MM.1S (cell line): ENCODE measurements at regions not wholly inside any gene's neighbourhood (a gene's known extent, or its start where the extent isn't known, plus 50 kb on each side); places are given as distances from the start of the nearest gene placed in this dataset.
"Not testable (repeated sequence)": the region's sequence is repeated elsewhere in the genome, so short reads cannot be mapped to it uniquely, and the experiment has no call there.

Source experiments
- DNase-seq: peaks from one replicate; pipeline ENCODE4 v3.0.0-alpha.2; 2015
- H2AFZ ChIP-seq: fragments of 300-600 bp; sonication (generic); 2 replicates; pipeline ENCODE4 v1.6.0; 2016; ENCODE audit warnings: antibody characterized with exemption, low read length
- H3F3A ChIP-seq: fragments of 300-600 bp; sonication (generic); 2 replicates; pipeline ENCODE4 v1.6.1; 2016; ENCODE audit warnings: mild to moderate bottlenecking, antibody characterized with exemption, low read length, moderate library complexity, mixed read lengths; ENCODE audit not compliant: insufficient read depth
- H3K27ac ChIP-seq: fragments of 300-600 bp; sonication (generic); 2 replicates; pipeline ENCODE4 v1.5.1; 2016; ENCODE audit warnings: mild to moderate bottlenecking, low read length
- H3K27me3 ChIP-seq: fragments of 300-600 bp; sonication (generic); replicated peaks from 2 replicates; pipeline ENCODE4 v1.6.0; 2016; ENCODE audit warnings: low read length; ENCODE audit not compliant: insufficient read depth
- H3K36me3 ChIP-seq: fragments of 300-600 bp; sonication (generic); replicated peaks from 2 replicates; pipeline ENCODE4 v1.6.1; 2016; ENCODE audit warnings: mild to moderate bottlenecking, low read length, mixed read lengths; ENCODE audit not compliant: insufficient read depth
- H3K4me1 ChIP-seq: fragments of 300-600 bp; sonication (generic); 2 replicates; pipeline ENCODE4 v1.6.1; 2016; ENCODE audit warnings: low read length, mixed read lengths
- H3K4me2 ChIP-seq: fragments of 300-600 bp; sonication (generic); 2 replicates; pipeline ENCODE4 v1.6.0; 2016; ENCODE audit warnings: low read depth, low read length
- H3K4me3 ChIP-seq: fragments of 300-600 bp; sonication (generic); 2 replicates; pipeline ENCODE4 v1.5.1; 2016; ENCODE audit warnings: low read length, mixed read lengths
- H3K79me2 ChIP-seq: fragments of 300-600 bp; sonication (generic); 2 replicates; pipeline ENCODE4 v1.6.1; 2016; ENCODE audit warnings: mixed run types, low read length, mixed read lengths
- H3K9ac ChIP-seq: fragments of 300-600 bp; sonication (generic); 2 replicates; pipeline ENCODE4 v1.6.1; 2016; ENCODE audit warnings: low read length, mixed read lengths
- H3K9me2 ChIP-seq: fragments of 300-600 bp; sonication (generic); replicated peaks from 2 replicates; pipeline ENCODE4 v1.6.1; 2016; ENCODE audit warnings: mild to moderate bottlenecking, low read length, mixed read lengths; ENCODE audit not compliant: insufficient read depth
- H3K9me3 ChIP-seq: fragments of 300-600 bp; sonication (generic); replicated peaks from 2 replicates; pipeline ENCODE4 v1.6.1; 2016; ENCODE audit warnings: mild to moderate bottlenecking, low read length, mixed read lengths; ENCODE audit not compliant: insufficient read depth
- H4K20me1 ChIP-seq: fragments of 300-600 bp; sonication (generic); 2 replicates; pipeline ENCODE4 v1.6.1; 2016; ENCODE audit warnings: mild to moderate bottlenecking, low read length, moderate library complexity, mixed read lengths; ENCODE audit not compliant: insufficient read depth
- EZH2 ChIP-seq: fragments of 300-600 bp; sonication (generic); optimal IDR thresholded peaks from 2 replicates; pipeline ENCODE3; 2017; ENCODE audit warnings: low read depth, mild to moderate bottlenecking, antibody characterized with exemption, low read length, mixed read lengths
- EZH2phosphoT487 ChIP-seq: fragments of 300-600 bp; sonication (generic); IDR thresholded peaks from 2 replicates; pipeline ENCODE4 v1.6.1; 2018; ENCODE audit warnings: antibody characterized with exemption, low read length
- TF ChIP-seq, protein P1 (sequence below): fragments of 300-600 bp; sonication (generic); IDR thresholded peaks from 2 replicates; pipeline ENCODE4 v1.5.1; 2016; ENCODE audit warnings: antibody characterized with exemption, low read length, mixed read lengths

GRCh38 chr2:142395291-142395690 is 264.5 kb upstream of the LRP1B start:
- no peak overlapping the region for H3K9ac ChIP-seq
- DNase-seq = peak; percentile 73
- no peak overlapping the region for H3K4me2 ChIP-seq
- peak overlapping the region; percentile 22; the same call in 1 of the 2 replicates for H3K27ac ChIP-seq
- H3K4me1 ChIP-seq = peaks cover 10% of the 10 kb centered on the region; the same call in 1 of the 2 replicates
- H3K79me2 ChIP-seq = no peaks in the 10 kb centered on the region
- no peaks in the 10 kb centered on the region for H3K36me3 ChIP-seq
- H3K4me3 ChIP-seq = no peak overlapping the region
- no peaks in the 10 kb centered on the region for H3K9me3 ChIP-seq
- H3K27me3 ChIP-seq = no peaks in the 10 kb centered on the region
- no peaks in the 10 kb centered on the region for H3K9me2 ChIP-seq
- H2AFZ ChIP-seq = no peak overlapping the region
- no peaks in the 10 kb centered on the region for H4K20me1 ChIP-seq
- TF ChIP-seq EZH2phosphoT487 (no peak), EZH2 (no peak)
- TF ChIP-seq, protein P1, sequence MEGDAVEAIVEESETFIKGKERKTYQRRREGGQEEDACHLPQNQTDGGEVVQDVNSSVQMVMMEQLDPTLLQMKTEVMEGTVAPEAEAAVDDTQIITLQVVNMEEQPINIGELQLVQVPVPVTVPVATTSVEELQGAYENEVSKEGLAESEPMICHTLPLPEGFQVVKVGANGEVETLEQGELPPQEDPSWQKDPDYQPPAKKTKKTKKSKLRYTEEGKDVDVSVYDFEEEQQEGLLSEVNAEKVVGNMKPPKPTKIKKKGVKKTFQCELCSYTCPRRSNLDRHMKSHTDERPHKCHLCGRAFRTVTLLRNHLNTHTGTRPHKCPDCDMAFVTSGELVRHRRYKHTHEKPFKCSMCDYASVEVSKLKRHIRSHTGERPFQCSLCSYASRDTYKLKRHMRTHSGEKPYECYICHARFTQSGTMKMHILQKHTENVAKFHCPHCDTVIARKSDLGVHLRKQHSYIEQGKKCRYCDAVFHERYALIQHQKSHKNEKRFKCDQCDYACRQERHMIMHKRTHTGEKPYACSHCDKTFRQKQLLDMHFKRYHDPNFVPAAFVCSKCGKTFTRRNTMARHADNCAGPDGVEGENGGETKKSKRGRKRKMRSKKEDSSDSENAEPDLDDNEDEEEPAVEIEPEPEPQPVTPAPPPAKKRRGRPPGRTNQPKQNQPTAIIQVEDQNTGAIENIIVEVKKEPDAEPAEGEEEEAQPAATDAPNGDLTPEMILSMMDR = no peak
- H3F3A ChIP-seq = no peaks in the 10 kb centered on the region

DNA sequence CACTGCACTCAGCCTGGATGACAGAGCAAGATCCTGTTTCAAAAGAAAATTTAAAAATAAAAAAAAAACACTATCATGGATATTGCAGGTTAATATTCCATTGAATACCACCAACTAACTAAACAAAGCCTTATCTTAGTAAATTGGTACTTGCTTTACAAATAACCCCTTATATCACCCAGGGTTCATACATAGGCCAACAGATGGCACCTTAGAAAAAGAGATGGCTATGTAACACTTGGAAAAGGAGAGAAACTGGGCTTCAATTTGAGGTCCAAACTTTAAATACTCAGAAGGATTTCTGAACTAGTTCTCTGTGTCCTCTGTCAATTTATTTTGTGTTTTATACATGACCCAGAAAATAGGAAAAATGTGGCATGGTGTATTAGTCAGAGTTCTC is 249.6 kb upstream of the LRP1B start:
- H3K4me1 ChIP-seq = no peaks in the 10 kb centered on the region
- no peak overlapping the region for H3K9ac ChIP-seq
- no peaks in the 10 kb centered on the region for H3K27me3 ChIP-seq
- H3K36me3 ChIP-seq = no peaks in the 10 kb centered on the region
- no peak overlapping the region for H3K4me2 ChIP-seq
- H3K27ac ChIP-seq = no peak overlapping the region
- H3K79me2 ChIP-seq = no peaks in the 10 kb centered on the region
- no peak overlapping the region for H2AFZ ChIP-seq
- H3K9me3 ChIP-seq = no peaks in the 10 kb centered on the region
- H3K9me2 ChIP-seq = no peaks in the 10 kb centered on the region
- no peaks in the 10 kb centered on the region for H4K20me1 ChIP-seq
- TF ChIP-seq, protein P1 = no peak
- TF ChIP-seq EZH2phosphoT487 (no peak), EZH2 (no peak)
- no peak overlapping the region for H3K4me3 ChIP-seq
- no peak for DNase-seq
- H3F3A ChIP-seq = no peaks in the 10 kb centered on the region

DNA sequence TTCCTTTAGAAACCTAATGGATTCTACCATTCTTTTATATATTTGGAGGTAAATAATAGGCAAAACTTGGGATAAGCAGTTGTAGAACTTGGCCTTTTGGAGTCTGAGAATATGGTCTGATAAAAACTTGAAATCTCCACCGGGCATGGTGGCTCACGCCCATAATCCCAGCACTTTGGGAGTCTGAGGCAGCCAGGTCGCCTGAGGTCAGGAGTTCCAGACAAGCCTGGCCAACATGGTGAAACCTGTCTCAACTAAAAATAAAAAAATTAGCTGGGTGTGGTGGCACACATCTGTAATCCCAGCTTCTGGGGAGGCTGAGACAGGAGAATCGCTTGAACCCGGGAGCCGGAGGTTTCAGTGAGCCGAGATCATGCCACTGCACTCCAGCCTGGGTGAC is 231.3 kb upstream of the LRP1B start:
- H3K9me3 ChIP-seq, H3K9ac ChIP-seq, H3K27me3 ChIP-seq, H4K20me1 ChIP-seq, DNase-seq, H3K27ac ChIP-seq, H3K4me1 ChIP-seq, H3K4me2 ChIP-seq, H3K36me3 ChIP-seq, H2AFZ ChIP-seq, H3K9me2 ChIP-seq, H3K79me2 ChIP-seq, H3K4me3 ChIP-seq, H3F3A ChIP-seq: not testable (repeated sequence)

DNA sequence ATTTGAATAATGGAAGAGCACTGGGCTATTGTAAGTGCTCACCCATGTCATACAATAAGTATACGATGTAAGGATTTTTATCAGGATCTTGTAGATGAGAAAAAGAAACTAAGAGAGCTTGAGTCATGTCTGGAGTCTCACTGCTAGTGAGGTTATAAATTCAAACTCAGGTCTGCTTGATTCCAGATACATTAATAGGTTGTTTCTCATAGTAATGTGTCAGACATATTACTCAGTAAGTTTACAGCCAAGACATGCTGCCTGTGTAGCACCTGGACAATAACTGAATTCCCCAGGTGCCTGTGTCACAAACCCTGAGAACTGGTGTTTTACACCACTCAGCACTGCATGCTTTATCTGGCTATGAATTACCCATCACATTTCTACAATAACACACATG is 216.9 kb upstream of the LRP1B start:
- no peak overlapping the region for H3K4me3 ChIP-seq
- DNase-seq = no peak
- H3K4me2 ChIP-seq = no peak overlapping the region
- H3K36me3 ChIP-seq = no peaks in the 10 kb centered on the region
- no peaks in the 10 kb centered on the region for H3K9me3 ChIP-seq
- no peak overlapping the region for H3K9ac ChIP-seq
- no peaks in the 10 kb centered on the region for H3K4me1 ChIP-seq
- TF ChIP-seq EZH2phosphoT487 (no peak), EZH2 (no peak)
- TF ChIP-seq, protein P1 = no peak
- no peaks in the 10 kb centered on the region for H3K79me2 ChIP-seq
- H3K27me3 ChIP-seq = no peaks in the 10 kb centered on the region
- H2AFZ ChIP-seq = no peak overlapping the region
- H3F3A ChIP-seq = no peaks in the 10 kb centered on the region
- H3K9me2 ChIP-seq = no peaks in the 10 kb centered on the region
- no peak overlapping the region for H3K27ac ChIP-seq
- H4K20me1 ChIP-seq = no peaks in the 10 kb centered on the region
